GM18858 (cell line): ENCODE measurements at regions not wholly inside any gene's neighbourhood (a gene's known extent, or its start where the extent isn't known, plus 50 kb on each side); places are given as distances from the start of the nearest gene placed in this dataset.

Source experiments
- ATAC-seq: cut with Tn5 transposase; IDR thresholded peaks from one replicate; pipeline ENCODE4 v1.9.1; 2021; ENCODE audit not compliant: unreplicated experiment

GRCh38 chr10:4663162-4663992 is 162.6 kb upstream of the AKR1E2 start:
- ATAC-seq: peak; percentile 86

GRCh38 chr10:4662576-4663161 is 163.3 kb upstream of the AKR1E2 start:
- ATAC-seq: no peak

- ATAC-seq: no peak
These were observed 164.3 kb upstream of the AKR1E2 start for GRCh38 chr10:4661511-4662255.

GRCh38 chr10:4658777-4659176 is 167.2 kb upstream of the AKR1E2 start:
- ATAC-seq: no peak

GRCh38 chr10:4656576-4657194 is 169.3 kb upstream of the AKR1E2 start:
- ATAC-seq: no peak

GRCh38 chr10:4655879-4656278 is 170.1 kb upstream of the AKR1E2 start:
- no peak for ATAC-seq

GRCh38 chr10:4655406-4655805 is 170.6 kb upstream of the AKR1E2 start:
- ATAC-seq: no peak

GRCh38 chr10:4654496-4654895 is 171.5 kb upstream of the AKR1E2 start:
- ATAC-seq: no peak

GRCh38 chr10:4653160-4653559 is 172.8 kb upstream of the AKR1E2 start:
- ATAC-seq: no peak

GRCh38 chr10:4652111-4653010 is 173.6 kb upstream of the AKR1E2 start:
- peak; percentile 36 for ATAC-seq

GRCh38 chr10:4651404-4652037 is 174.5 kb upstream of the AKR1E2 start:
- ATAC-seq: no peak

- ATAC-seq: no peak
These were observed 175.4 kb upstream of the AKR1E2 start for GRCh38 chr10:4650582-4650981.

- no peak for ATAC-seq
These were observed 176.0 kb upstream of the AKR1E2 start for GRCh38 chr10:4649886-4650508.

- no peak for ATAC-seq
These were observed 176.5 kb upstream of the AKR1E2 start for GRCh38 chr10:4649471-4649870.

GRCh38 chr10:4648999-4649398 is 177.0 kb upstream of the AKR1E2 start:
- ATAC-seq: no peak

GRCh38 chr10:4647109-4647785 is 178.8 kb upstream of the AKR1E2 start:
- ATAC-seq: no peak

- ATAC-seq: no peak
These were observed 179.5 kb upstream of the AKR1E2 start for GRCh38 chr10:4646547-4646946.

- ATAC-seq: no peak
These were observed 180.2 kb upstream of the AKR1E2 start for GRCh38 chr10:4645836-4646235.

GRCh38 chr10:4643471-4643870 is 182.5 kb upstream of the AKR1E2 start:
- ATAC-seq: no peak
